Activated B cell treated with CpG ODN at 0.5 μM for 24 hours (primary cell): ENCODE measurements at regions not wholly inside any gene's neighbourhood (a gene's known extent, or its start where the extent isn't known, plus 50 kb on each side); places are given as distances from the start of the nearest gene placed in this dataset.

Experiments used
- ATAC-seq: fragments of 200-7000 bp; cut with Tn5 transposase; one replicate; pipeline ENCODE4 v1.10.0; 2021; ENCODE audit warnings: low read depth, mild to moderate bottlenecking, moderate library complexity
- CTCF ChIA-PET: fragments of 350-600 bp; sonication (Branson Sonifier 250); formaldehyde crosslinking; loops from one replicate; lab custom pipeline; 2021; ENCODE audit warnings: antibody characterized with exemption; lab: Charles Lee
- POLR2A ChIA-PET: fragments of 350-600 bp; sonication (Branson Sonifier 250); formaldehyde crosslinking; loops from one replicate; lab custom pipeline; 2021; ENCODE audit warnings: antibody characterized with exemption; lab: Charles Lee
- DNase-seq: peaks from one replicate; pipeline ENCODE4 v3.0.0; 2022
- H3K27ac Mint-ChIP-seq: one replicate; pipeline ENCODE4 v1.8.0; 2020; ENCODE audit warnings: mixed read lengths
- H3K27me3 Mint-ChIP-seq: one replicate; pipeline ENCODE4 v1.8.0; 2021; ENCODE audit warnings: mixed read lengths
- H3K36me3 Mint-ChIP-seq: one replicate; pipeline ENCODE4 v1.8.0; 2021; ENCODE audit warnings: low read depth, mixed read lengths
- H3K4me1 Mint-ChIP-seq: one replicate; pipeline ENCODE4 v1.8.0; 2021; ENCODE audit warnings: mixed read lengths
- H3K4me3 Mint-ChIP-seq: one replicate; pipeline ENCODE4 v1.8.0; 2020; ENCODE audit warnings: mild to moderate bottlenecking, mixed read lengths
- H3K9me3 Mint-ChIP-seq: one replicate; pipeline ENCODE4 v1.8.0; 2020; ENCODE audit warnings: mixed read lengths
- intact Hi-C: fragments of 100-400 bp; cut with micrococcal nuclease; formaldehyde crosslinking; loops from one replicate; pipeline ENCODE4 v1.15.1; 2024
- TF ChIP-seq, protein P1 (sequence below): fragments of 200-600 bp; IDR thresholded peaks from one replicate; pipeline ENCODE4 v1.8.0; 2022; ENCODE audit warnings: antibody characterized with exemption, mild to moderate bottlenecking

GRCh38 chr22:47674600-47674999, 912.1 kb downstream of the TBC1D22A start:
- Mint-ChIP-seq H3K27me3 (no peaks in the 10 kb centered on the region), H3K9me3 (peaks cover 3% of the 10 kb centered on the region), H3K4me1 (no peaks in the 10 kb centered on the region), H3K36me3 (no peaks in the 10 kb centered on the region), H3K27ac (no peak overlapping the region), H3K4me3 (no peak overlapping the region)
- POLR2A ChIA-PET = no interaction called here
- ATAC-seq (no peak), DNase-seq (no peak)
- TF ChIP-seq, protein P1, sequence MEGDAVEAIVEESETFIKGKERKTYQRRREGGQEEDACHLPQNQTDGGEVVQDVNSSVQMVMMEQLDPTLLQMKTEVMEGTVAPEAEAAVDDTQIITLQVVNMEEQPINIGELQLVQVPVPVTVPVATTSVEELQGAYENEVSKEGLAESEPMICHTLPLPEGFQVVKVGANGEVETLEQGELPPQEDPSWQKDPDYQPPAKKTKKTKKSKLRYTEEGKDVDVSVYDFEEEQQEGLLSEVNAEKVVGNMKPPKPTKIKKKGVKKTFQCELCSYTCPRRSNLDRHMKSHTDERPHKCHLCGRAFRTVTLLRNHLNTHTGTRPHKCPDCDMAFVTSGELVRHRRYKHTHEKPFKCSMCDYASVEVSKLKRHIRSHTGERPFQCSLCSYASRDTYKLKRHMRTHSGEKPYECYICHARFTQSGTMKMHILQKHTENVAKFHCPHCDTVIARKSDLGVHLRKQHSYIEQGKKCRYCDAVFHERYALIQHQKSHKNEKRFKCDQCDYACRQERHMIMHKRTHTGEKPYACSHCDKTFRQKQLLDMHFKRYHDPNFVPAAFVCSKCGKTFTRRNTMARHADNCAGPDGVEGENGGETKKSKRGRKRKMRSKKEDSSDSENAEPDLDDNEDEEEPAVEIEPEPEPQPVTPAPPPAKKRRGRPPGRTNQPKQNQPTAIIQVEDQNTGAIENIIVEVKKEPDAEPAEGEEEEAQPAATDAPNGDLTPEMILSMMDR = no peak
- CTCF ChIA-PET = no interaction called here
- intact Hi-C loops = no loop called here

- H3K27ac Mint-ChIP-seq = no peak overlapping the region
- ATAC-seq (no peak), DNase-seq (no peak)
- ChIA-PET CTCF (no interaction called here), POLR2A (no interaction called here)
- intact Hi-C loops = no loop called here
- H3K4me3 Mint-ChIP-seq = no peak overlapping the region
- no peaks in the 10 kb centered on the region for H3K27me3 Mint-ChIP-seq
- TF ChIP-seq, protein P1 = no peak
- no peaks in the 10 kb centered on the region for H3K4me1 Mint-ChIP-seq
- no peaks in the 10 kb centered on the region for H3K36me3 Mint-ChIP-seq
- peaks cover 4% of the 10 kb centered on the region for H3K9me3 Mint-ChIP-seq
Measured at GRCh38 chr22:47673557-47673956, 911.1 kb downstream of the TBC1D22A start.

DNA sequence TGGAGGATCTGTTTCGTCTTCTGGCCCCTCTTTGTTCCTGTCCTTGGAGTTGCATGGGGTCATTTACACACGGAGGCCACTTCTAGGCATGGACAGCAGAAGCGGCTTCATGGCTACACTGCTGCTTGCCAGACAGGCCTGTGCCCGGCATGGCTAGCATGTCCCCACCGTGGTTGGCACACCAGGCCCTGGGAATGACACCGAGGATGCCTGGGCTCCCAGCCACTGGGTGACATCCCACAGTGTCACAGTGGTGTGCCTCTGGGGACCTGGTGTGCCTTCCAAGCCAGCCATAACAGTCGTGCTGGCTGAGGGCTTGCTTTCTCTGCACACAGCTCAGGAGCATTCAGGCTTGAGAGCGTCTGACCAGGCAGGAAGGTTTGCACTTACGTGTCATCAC, 910.1 kb downstream of the TBC1D22A start:
- no peak for DNase-seq
- intact Hi-C loops = no loop called here
- POLR2A ChIA-PET = no interaction called here
- peaks cover 4% of the 10 kb centered on the region for H3K9me3 Mint-ChIP-seq
- TF ChIP-seq, protein P1 = no peak
- CTCF ChIA-PET = no interaction called here
- H3K4me3 Mint-ChIP-seq = no peak overlapping the region
- H3K36me3 Mint-ChIP-seq = no peaks in the 10 kb centered on the region
- no peaks in the 10 kb centered on the region for H3K27me3 Mint-ChIP-seq
- no peaks in the 10 kb centered on the region for H3K4me1 Mint-ChIP-seq
- ATAC-seq = no peak
- H3K27ac Mint-ChIP-seq = no peak overlapping the region

DNA sequence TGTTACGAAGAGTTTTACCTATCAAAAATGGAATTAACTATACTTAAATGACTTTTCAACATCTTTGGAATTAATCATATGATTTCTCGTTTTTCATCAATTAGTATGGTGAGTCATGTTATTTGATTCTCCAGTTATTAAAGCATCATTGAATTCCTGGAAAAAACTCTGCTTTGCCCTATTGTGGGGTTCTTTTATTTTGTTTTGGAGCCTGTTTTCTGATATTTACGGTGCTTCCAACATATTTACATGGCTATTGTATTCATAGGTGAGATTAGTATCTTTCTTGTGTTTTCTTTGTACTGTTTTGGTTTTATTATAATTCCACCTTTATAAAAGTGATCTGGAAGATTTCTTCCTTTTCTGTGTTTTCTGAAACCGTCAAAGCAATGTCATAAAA, 902.7 kb downstream of the TBC1D22A start:
- intact Hi-C loops = no loop called here
- TF ChIP-seq, protein P1 = no peak
- ChIA-PET POLR2A (no interaction called here), CTCF (no interaction called here)
- no peaks in the 10 kb centered on the region for H3K27me3 Mint-ChIP-seq
- no peaks in the 10 kb centered on the region for H3K36me3 Mint-ChIP-seq
- H3K4me1 Mint-ChIP-seq = no peaks in the 10 kb centered on the region
- no peak for ATAC-seq
- no peak overlapping the region for H3K4me3 Mint-ChIP-seq
- DNase-seq = no peak
- peaks cover 7% of the 10 kb centered on the region for H3K9me3 Mint-ChIP-seq
- H3K27ac Mint-ChIP-seq = no peak overlapping the region

GRCh38 chr22:47663615-47664605, 901.5 kb downstream of the TBC1D22A start:
- Mint-ChIP-seq H3K4me1 (no peaks in the 10 kb centered on the region), H3K9me3 (peaks cover 2% of the 10 kb centered on the region), H3K4me3 (no peak overlapping the region), H3K27me3 (no peaks in the 10 kb centered on the region), H3K27ac (no peak overlapping the region), H3K36me3 (no peaks in the 10 kb centered on the region)
- intact Hi-C loops = no loop called here
- DNase-seq = no peak
- ChIA-PET CTCF (no interaction called here), POLR2A (no interaction called here)
- no peak for ATAC-seq
- TF ChIP-seq, protein P1 = no peak
